ENCODE measurements at regions not wholly inside any gene's neighbourhood (a gene's known extent, or its start where the extent isn't known, plus 50 kb on each side); places are given as distances from the start of the nearest gene placed in this dataset.

GRCh38 chr1:59123081-59123681, 173.7 kb upstream of the FGGY start:
- TF ChIP-seq, protein P1, sequence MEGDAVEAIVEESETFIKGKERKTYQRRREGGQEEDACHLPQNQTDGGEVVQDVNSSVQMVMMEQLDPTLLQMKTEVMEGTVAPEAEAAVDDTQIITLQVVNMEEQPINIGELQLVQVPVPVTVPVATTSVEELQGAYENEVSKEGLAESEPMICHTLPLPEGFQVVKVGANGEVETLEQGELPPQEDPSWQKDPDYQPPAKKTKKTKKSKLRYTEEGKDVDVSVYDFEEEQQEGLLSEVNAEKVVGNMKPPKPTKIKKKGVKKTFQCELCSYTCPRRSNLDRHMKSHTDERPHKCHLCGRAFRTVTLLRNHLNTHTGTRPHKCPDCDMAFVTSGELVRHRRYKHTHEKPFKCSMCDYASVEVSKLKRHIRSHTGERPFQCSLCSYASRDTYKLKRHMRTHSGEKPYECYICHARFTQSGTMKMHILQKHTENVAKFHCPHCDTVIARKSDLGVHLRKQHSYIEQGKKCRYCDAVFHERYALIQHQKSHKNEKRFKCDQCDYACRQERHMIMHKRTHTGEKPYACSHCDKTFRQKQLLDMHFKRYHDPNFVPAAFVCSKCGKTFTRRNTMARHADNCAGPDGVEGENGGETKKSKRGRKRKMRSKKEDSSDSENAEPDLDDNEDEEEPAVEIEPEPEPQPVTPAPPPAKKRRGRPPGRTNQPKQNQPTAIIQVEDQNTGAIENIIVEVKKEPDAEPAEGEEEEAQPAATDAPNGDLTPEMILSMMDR (IDR thresholded peaks at IDR 0.05): no peak
- no peak for TF ChIP-seq POLR2AphosphoS5 (IDR thresholded peaks at IDR 0.05; ENCODE audit: low read depth, low read length)
